Small intestine (tissue), 7 donors: ENCODE measurements at regions not wholly inside any gene's neighbourhood (a gene's known extent, or its start where the extent isn't known, plus 50 kb on each side); places are given as distances from the start of the nearest gene placed in this dataset.

Experiments used
- DNase-seq, 2 donors: peaks; one replicate each; pipeline versions ENCODE4 v3.0.0 to v3.0.0-alpha.2; 2013
- FAIRE-seq: peaks from 2 replicates; lab custom pipeline; 2012; peaks lifted over from hg19 to GRCh38; lab: Jason Lieb, UNC
- H3K27ac ChIP-seq, 3 donors: one replicate each; pipeline ENCODE4 v1.5.1; 2013; ENCODE audit warnings: low read length in 2 of 3, mild to moderate bottlenecking in 2 of 3, control low read depth in 1 of 3, inconsistent platforms in 1 of 3, low read depth in 1 of 3, moderate library complexity in 1 of 3
- H3K27me3 ChIP-seq, 3 donors: one replicate each; pipeline ENCODE4 v1.6.1; 2013; ENCODE audit warnings: low read length in 3 of 3, inconsistent platforms in 1 of 3; ENCODE audit not compliant: control insufficient read depth in 3 of 3, insufficient read depth in 3 of 3
- H3K36me3 ChIP-seq, 3 donors: one replicate each; pipeline ENCODE4 v1.6.1; 2013; ENCODE audit warnings: low read length in 3 of 3, inconsistent platforms in 1 of 3, low read depth in 1 of 3, mild to moderate bottlenecking in 1 of 3, moderate library complexity in 1 of 3; ENCODE audit not compliant: control insufficient read depth in 3 of 3, insufficient read depth in 2 of 3
- H3K4me1 ChIP-seq, 3 donors: one replicate each; pipeline ENCODE4 v1.6.1; 2013; ENCODE audit warnings: low read length in 2 of 3, inconsistent platforms in 1 of 3, low read depth in 1 of 3, mild to moderate bottlenecking in 1 of 3, moderate library complexity in 1 of 3; ENCODE audit not compliant: control insufficient read depth in 3 of 3, insufficient read depth in 2 of 3
- H3K4me3 ChIP-seq, 3 donors: one replicate each; pipeline ENCODE4 v1.5.1; 2013; ENCODE audit warnings: low read length in 3 of 3, control low read depth in 1 of 3, inconsistent platforms in 1 of 3, low read depth in 1 of 3, mild to moderate bottlenecking in 1 of 3, moderate library complexity in 1 of 3
- H3K9me3 ChIP-seq, 2 donors: one replicate each; pipeline ENCODE4 v1.6.1; 2013; ENCODE audit warnings: low read depth in 1 of 2, low read length in 1 of 2; ENCODE audit not compliant: control insufficient read depth in 2 of 2, insufficient read depth in 1 of 2
- WGBS, 3 donors: extraction: QIAGEN DNeasy Blood & Tissue Kit; methylation state at CpG; one replicate each; pipeline ENCODE4 v1.1.7; 2013; 5-methylcytosine and 5-hydroxymethylcytosine counted together
- donor health status: healthy with polysubstance abuse.
- donor health status: control.
- donor health status: control.
- donor health status: Bipolar disorder and iron deficiency.
- donor health status: healthy.

DNA sequence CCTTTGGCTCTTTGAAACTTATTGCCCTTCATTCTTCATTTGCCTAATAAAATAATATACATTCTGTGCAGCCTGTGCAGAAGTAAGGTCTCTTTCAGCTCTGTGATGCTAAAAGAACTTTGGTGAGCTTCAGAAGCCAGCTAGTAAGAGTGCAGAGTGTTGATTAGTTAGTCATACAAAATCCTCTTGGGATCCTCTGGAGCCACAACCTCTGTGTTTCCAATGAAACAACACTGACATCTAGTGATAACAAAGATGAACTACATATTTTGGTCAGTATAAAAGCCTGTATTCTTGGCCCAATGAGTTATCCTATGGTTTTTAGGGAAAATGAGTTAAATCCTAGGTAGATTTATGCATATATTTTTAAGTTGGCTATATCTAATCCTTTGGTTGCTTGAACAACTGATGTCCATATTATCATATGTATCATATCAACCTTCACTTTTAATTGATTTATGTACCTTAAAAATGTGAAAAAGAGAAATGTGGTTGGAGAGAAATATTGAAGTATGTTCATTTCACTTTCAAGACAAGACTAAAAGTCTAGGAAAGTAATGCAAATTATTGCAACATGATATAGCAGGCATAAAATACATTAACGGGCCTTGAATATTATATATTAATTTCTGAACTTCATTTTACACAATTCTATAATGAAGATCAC is 158.4 kb downstream of the KLHL28 start:
- peak; percentile 71 for FAIRE-seq

DNA sequence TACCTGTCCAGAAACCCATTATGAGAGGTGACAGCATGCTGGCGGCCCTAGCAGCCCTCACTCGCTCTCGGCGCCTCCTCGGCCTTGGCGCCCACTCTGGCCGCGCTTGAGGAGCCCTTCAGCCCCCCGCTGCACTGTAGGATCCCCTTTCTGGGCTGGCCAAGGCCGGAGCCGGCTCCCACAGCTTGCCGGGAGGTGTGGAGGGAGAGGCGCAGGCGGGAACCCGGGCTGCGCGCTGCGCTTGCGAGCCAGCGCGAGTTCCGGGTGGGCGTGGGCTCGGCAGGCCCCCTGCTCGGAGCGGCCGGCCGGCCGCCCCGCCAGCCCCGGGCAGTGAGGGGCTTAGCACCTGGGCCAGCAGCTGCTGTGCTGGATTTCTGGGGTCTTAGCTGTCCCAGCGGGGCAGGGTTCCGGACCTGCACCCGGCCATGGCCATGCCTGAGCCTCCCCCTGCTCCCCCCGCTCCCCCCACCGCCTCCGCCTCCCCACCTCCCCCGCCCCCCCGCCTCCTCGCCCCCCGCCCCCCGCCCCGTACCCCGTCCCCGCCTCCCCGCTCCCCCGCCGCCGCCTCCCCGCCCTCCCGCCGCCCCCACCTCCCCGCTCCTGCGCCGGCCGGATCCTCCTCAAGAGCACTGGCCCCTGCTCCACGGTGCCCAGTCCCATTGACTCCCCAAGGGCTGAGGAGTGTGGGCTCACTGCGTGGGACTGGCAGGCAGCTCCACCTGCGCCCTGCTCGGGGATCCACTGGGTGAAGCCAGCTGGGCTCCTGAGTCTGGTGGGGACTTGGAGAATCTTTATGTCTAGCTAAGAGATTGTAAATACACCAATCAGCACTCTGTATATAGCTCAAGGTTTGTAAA is 163.1 kb downstream of the KLHL28 start:
- Histone ChIP-seq H3K36me3 (no peaks in the 10 kb centered on the region), H3K27ac (no peak overlapping the region), H3K4me1 (no peaks in the 10 kb centered on the region), H3K27me3 (no peaks in the 10 kb centered on the region), H3K4me3 (peak overlapping the region in 1 of 3 donors; percentile 24), H3K9me3 (no peaks in the 10 kb centered on the region)
- FAIRE-seq, result no peak
- no peak for DNase-seq
- WGBS, 3 donors, result 71 to 84% (median 78%) methylated on average over 35 to 58 of the region's 60 CpGs

More for the DNA sequence above, 158.4 kb downstream of the KLHL28 start:
- Histone ChIP-seq H3K9me3 (no peaks in the 10 kb centered on the region), H3K27me3 (no peaks in the 10 kb centered on the region), H3K4me3 (no peak overlapping the region), H3K36me3 (no peaks in the 10 kb centered on the region), H3K4me1 (no peaks in the 10 kb centered on the region), H3K27ac (no peak overlapping the region)
- WGBS, 3 donors, result 55 to 72% (median 67%) methylated on average over 1 of the region's 1 CpG
- DNase-seq, result peak; percentile 41 to 66

- no peaks in the 10 kb centered on the region for H3K9me3 ChIP-seq
- no peak overlapping the region for H3K4me3 ChIP-seq
- DNase-seq (peak in 1 of 2 donors; percentile 2), FAIRE-seq (no peak)
- H3K27ac ChIP-seq, result no peak overlapping the region
- no peaks in the 10 kb centered on the region for H3K4me1 ChIP-seq
- WGBS, 3 donors, result 38 to 66% (median 44%) methylated on average over 1 of the region's 1 CpG
- no peaks in the 10 kb centered on the region for H3K27me3 ChIP-seq
- no peaks in the 10 kb centered on the region for H3K36me3 ChIP-seq
These were observed 166.0 kb downstream of the KLHL28 start for GRCh38 chr14:44795725-44796124.

DNA sequence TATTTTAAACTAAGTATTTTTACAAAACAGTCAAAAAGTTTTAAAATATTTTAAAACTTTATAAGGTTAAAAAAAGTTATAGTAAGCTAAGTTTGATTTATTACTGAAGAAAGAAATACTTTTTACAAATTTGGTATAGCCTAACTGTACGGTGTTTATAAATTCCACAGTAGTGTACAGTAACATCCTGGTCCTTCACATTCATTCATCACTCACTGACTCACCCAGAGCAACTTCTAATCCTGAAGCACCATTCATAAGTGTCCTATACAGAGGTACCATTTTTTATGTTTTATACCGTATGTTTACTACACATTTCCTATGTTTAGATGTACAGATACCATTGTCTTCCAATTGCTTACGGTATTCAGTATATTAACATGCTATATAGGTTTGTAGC is 170.0 kb downstream of the KLHL28 start:
- no peaks in the 10 kb centered on the region for H3K36me3 ChIP-seq
- FAIRE-seq (peak; percentile 90), DNase-seq (no peak)
- H3K4me1 ChIP-seq, result no peaks in the 10 kb centered on the region
- H3K4me3 ChIP-seq, result no peak overlapping the region
- no peaks in the 10 kb centered on the region for H3K9me3 ChIP-seq
- no peak overlapping the region for H3K27ac ChIP-seq
- peaks cover 0 to 2% (median 0%) of the 10 kb centered on the region in 3 donors for H3K27me3 ChIP-seq
- 79 to 89% (median 88%) methylated on average over 3 of the region's 3 CpGs for WGBS, 3 donors

DNA sequence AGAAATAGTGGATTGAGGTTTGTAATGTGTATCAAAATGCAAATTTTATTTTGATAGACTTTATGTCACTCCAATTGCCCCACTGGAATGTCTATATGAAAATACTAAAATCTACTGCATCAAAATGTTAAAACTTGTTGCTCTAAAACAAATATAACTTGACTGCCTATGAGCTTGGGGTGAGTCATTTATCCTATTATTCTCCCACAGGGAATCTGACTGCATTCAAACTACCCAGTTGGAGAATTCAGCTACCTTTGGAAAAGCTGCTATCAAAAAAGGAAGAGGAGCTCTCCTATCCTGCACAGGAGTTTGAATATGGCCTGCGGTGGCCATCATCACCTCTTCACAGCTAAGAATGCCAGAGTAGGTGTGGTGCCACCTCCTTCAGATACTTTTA is 173.1 kb downstream of the KLHL28 start:
- no peaks in the 10 kb centered on the region for H3K9me3 ChIP-seq
- no peak overlapping the region for H3K4me3 ChIP-seq
- H3K36me3 ChIP-seq, result no peaks in the 10 kb centered on the region
- DNase-seq, result no peak
- peaks cover 0 to 2% (median 0%) of the 10 kb centered on the region in 3 donors for H3K27me3 ChIP-seq
- 88 to 97% (median 94%) methylated on average over 1 of the region's 1 CpG for WGBS, 3 donors
- H3K4me1 ChIP-seq, result no peaks in the 10 kb centered on the region
- no peak overlapping the region for H3K27ac ChIP-seq
- no peak for FAIRE-seq

DNA sequence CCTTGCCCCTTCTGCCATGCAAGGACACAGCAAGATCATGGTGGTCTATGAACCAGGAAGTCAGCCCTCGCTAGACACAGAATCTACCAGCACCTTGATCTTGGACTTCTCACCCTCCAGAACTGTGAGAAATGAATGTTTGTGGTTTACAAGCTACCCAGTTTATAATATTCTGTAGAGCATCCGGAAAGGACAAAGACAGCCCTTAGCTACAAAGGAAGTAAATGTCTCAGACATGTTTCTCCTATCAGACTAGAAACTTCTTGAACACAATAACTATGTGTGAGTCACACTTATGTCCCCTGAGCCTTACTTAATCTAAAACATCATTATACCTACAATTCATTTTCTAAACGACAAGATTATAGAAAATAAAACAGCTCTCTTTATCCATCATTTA is 176.7 kb downstream of the KLHL28 start:
- FAIRE-seq (no peak), DNase-seq (no peak)
- WGBS, 3 donors, result 62 to 75% (median 67%) methylated on average over 3 of the region's 3 CpGs
- no peaks in the 10 kb centered on the region for H3K27me3 ChIP-seq
- no peak overlapping the region for H3K27ac ChIP-seq
- no peaks in the 10 kb centered on the region for H3K36me3 ChIP-seq
- H3K4me3 ChIP-seq, result no peak overlapping the region
- H3K9me3 ChIP-seq, result no peaks in the 10 kb centered on the region
- no peaks in the 10 kb centered on the region for H3K4me1 ChIP-seq

GRCh38 chr14:44783901-44784300 is 177.8 kb downstream of the KLHL28 start:
- FAIRE-seq, result no peak
- no peaks in the 10 kb centered on the region for H3K4me1 ChIP-seq
- no peak overlapping the region for H3K27ac ChIP-seq
- DNase-seq, result no peak
- H3K27me3 ChIP-seq, result no peaks in the 10 kb centered on the region
- H3K9me3 ChIP-seq, result no peaks in the 10 kb centered on the region
- no peak overlapping the region for H3K4me3 ChIP-seq
- no peaks in the 10 kb centered on the region for H3K36me3 ChIP-seq

DNA sequence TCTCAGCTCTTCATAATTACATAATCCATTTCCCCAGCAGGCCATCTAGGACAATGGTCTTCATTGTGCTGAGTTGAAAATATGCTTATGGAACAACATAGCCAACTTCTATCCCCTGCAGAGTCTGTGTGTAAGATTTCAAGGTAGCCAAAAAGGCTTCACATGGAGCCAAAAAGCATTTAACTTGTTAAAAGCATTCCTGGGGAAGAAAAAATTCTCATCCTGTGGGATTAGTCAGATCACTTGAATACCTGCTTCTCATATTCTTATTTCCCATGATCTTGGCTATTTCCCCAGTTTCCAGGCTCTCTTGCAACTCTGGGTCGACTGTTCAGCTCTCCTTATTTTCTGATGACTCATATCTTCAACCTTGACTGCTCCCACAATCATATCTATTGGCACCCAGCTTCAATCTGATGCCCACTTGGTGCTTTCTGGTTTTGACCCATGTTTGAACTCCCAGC is 178.9 kb downstream of the KLHL28 start:
- Histone ChIP-seq H3K27ac (no peak overlapping the region), H3K36me3 (no peaks in the 10 kb centered on the region), H3K4me1 (peaks cover 0 to 4% (median 0%) of the 10 kb centered on the region in 3 donors), H3K4me3 (no peak overlapping the region), H3K9me3 (no peaks in the 10 kb centered on the region), H3K27me3 (no peaks in the 10 kb centered on the region)
- DNase-seq (no peak), FAIRE-seq (no peak)
- 6 to 39% (median 9%) methylated on average over 1 of the region's 1 CpG for WGBS, 3 donors
